Fibroblast of pulmonary artery (primary cell): ENCODE measurements at regions not wholly inside any gene's neighbourhood (a gene's known extent, or its start where the extent isn't known, plus 50 kb on each side); places are given as distances from the start of the nearest gene placed in this dataset.

Source experiments
- DNase-seq: peaks from one replicate; pipeline ENCODE4 v3.0.0-alpha.2; 2010; ENCODE audit warnings: low read depth
- H3K4me3 ChIP-seq: replicated peaks from 2 replicates; pipeline ENCODE4 v1.5.1; 2011; ENCODE audit warnings: low read depth, mild to moderate bottlenecking, control low read depth, low read length, moderate library complexity
- CTCF ChIP-seq: IDR thresholded peaks from 2 replicates; pipeline ENCODE4 v1.5.1; 2011; ENCODE audit warnings: mild to moderate bottlenecking, control low read depth, low read length, inconsistent platforms; ENCODE audit errors: missing control alignments

GRCh38 chr4:128379860-128380259 is 92.2 kb upstream of the PGRMC2 start:
- no peak overlapping the region for H3K4me3 ChIP-seq
- peak; percentile 65 for TF ChIP-seq CTCF
- DNase-seq, result peak; percentile 60

- no peak for TF ChIP-seq CTCF
- DNase-seq, result no peak
- no peak overlapping the region for H3K4me3 ChIP-seq
Observed at GRCh38 chr4:128378668-128379067, 91.1 kb upstream of the PGRMC2 start.

GRCh38 chr4:128376958-128377357 is 89.3 kb upstream of the PGRMC2 start:
- TF ChIP-seq CTCF, result no peak
- DNase-seq, result no peak

DNA sequence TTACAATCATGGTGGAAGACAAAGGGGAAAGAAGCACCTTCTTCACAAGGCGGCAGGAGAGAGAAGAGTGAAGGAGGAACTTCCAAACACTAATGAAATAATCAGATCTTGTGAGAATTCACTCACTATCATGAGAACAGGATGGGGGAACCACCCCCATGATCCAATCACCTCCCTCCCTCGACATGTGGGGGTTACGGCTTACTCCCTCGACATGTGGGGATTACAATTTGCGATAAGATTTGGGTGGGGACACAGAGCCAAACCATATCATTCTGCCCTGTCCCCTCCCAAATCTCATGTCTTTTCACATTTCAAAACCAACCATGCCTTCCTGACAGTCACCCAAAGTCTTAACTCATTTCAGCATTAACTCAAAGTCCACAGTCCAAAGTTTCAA is 88.7 kb upstream of the PGRMC2 start:
- DNase-seq, result no peak
- H3K4me3 ChIP-seq, result no peak overlapping the region
- TF ChIP-seq CTCF, result no peak

More at GRCh38 chr4:128376958-128377357, 89.3 kb upstream of the PGRMC2 start:
- H3K4me3 ChIP-seq, result no peak overlapping the region

- no peak for DNase-seq
- no peak overlapping the region for H3K4me3 ChIP-seq
- no peak for TF ChIP-seq CTCF
Observed at GRCh38 chr4:128373628-128374027, 86.0 kb upstream of the PGRMC2 start.

DNA sequence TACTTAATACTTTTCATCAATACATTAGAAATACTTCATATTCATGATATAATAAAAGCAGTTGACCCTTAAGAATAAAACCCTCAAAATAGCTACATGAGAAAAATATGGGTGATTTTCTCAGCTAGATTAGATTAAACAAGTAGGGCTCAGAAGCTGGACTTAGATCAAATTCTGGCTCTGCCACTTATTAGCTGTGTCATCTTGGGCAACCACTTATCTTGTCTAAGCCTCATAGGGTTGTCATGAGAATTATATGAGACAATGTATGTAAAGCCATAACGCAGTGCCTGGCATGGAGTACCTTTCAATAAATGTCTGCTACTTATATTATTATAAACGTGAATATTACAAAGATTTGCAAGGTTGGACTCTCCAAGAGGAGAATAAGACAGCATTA is 84.3 kb upstream of the PGRMC2 start:
- no peak for TF ChIP-seq CTCF

GRCh38 chr4:128371001-128371777 is 83.6 kb upstream of the PGRMC2 start:
- no peak overlapping the region for H3K4me3 ChIP-seq
- no peak for DNase-seq
- no peak for TF ChIP-seq CTCF

More for the DNA sequence above, 84.3 kb upstream of the PGRMC2 start:
- H3K4me3 ChIP-seq, result no peak overlapping the region
- DNase-seq, result no peak
